HG03571 (cell line): ENCODE measurements at regions not wholly inside any gene's neighbourhood (a gene's known extent, or its start where the extent isn't known, plus 50 kb on each side); places are given as distances from the start of the nearest gene placed in this dataset.
"Not testable (repeated sequence)": the region's sequence is repeated elsewhere in the genome, so short reads cannot be mapped to it uniquely, and the experiment has no call there.

Experiments
- ATAC-seq: cut with Tn5 transposase; IDR thresholded peaks from one replicate; pipeline ENCODE4 v1.9.1; 2021; ENCODE audit not compliant: unreplicated experiment

DNA sequence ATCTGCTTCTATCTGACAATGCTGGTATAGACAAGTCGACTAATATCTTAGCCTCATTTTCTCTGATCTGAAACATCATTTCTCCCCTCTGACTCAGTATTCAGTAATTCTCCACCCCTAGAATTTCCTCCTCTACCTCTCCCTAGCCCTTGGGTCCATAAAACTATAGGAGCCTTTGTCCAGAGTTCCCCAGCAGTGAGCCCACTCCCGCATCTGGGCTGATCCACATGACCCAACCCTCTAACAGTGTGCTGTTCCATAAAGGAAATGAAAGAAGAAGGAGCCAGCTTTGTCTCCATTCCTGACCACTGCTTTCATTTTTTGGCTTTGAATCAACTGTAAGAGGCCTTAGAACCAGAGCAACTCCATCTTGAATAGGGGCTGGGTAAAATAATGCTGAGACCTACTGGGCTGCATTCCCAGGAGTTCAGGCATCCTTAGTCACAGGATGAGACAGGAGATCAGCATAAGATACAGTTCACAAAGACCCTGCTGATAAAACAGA, 222.7 kb upstream of the CDH8 start:
- not testable (repeated sequence) for ATAC-seq

DNA sequence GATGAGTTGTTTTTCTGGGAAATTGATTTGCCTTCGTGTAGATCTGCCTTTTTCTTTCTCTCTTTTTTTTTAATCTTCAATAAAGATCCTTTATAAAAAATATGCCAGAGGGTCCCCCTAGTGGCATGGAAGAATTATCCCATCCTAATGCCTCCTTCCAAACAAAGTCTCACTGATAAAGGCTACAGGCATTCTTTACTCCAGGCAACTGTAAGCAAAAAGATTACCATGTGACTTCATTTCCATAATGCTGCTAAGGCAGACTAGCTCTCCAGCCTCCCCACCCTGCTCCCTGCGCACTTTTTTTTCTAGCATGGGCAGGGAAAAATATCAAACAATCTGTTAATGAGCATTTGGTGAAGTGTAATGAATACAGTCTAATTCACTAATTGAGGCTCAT, 220.2 kb upstream of the CDH8 start:
- ATAC-seq, result no peak

DNA sequence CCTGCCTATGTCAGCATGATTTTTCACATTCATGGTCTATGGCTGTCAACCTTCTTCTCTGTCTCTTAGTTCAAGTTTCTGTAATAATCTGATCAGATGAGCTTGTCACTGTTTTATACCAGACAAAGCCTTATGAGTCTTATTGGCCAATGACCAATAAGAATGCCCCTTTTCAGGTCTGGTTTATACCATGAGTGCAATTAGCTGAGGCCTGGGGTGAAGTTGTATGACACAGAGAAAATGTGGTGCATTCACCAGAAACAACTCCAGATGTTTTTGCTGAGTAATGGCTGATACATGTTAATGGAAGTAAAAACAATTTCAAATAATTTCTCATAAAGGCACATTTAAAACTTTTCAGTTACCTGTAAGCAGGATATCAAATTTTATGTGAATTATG, 218.6 kb upstream of the CDH8 start:
- ATAC-seq, result no peak

DNA sequence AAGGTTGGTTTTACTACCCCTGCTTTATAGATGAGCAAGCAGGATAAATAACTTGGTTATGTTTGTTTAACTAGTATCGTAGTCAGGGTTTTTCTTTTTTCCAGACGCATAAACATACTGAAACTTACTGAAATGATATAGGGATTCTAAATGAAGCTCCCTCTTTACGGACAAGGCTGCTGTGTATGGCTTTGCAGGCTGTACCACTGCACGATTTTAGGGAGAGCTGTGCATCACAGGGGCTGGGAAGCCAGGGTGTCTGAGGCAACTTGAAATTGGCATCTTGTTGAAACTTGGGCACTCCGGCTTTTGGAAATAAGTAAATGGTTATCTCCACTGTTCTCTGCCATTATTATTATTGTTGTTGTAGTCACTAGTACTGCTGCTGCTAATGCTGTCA, 218.1 kb upstream of the CDH8 start:
- ATAC-seq, result no peak

DNA sequence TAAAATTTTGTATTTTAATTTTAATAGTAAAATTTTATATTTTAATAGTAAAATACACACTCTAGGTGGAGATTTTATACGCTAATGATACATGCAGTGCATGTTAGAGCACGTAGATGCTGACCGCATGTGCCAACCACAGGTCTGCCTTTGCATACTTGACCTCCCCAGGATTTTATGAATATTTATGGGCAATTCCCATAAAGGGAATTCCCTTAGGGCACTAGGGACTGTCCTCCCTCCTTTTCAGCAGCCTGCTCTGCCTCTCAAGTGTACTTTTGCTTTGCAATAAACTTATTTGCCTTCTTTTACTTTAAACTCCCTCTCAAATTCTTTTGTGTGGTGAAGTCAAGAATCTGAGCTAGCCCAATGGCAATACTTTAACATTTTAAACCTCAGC, 217.7 kb upstream of the CDH8 start:
- ATAC-seq, result no peak

DNA sequence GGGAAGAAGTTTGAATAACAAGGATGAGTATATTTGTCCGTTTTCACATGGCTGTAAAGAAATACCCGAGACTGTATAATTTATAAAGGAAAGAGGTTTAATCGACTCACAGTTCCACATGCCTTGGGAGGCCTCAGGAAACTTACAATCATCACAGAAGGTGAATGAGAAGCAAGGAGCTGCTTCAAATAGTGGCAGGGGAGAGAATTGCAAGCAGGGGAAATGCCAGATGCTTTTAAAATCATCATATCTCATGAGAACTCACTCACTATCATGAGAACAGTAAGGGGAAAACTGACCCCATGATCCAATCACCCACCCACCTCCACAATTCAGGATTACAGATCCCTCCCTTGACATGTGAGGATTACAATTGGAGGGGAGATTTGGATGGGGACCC, 212.8 kb upstream of the CDH8 start:
- ATAC-seq, result no peak

DNA sequence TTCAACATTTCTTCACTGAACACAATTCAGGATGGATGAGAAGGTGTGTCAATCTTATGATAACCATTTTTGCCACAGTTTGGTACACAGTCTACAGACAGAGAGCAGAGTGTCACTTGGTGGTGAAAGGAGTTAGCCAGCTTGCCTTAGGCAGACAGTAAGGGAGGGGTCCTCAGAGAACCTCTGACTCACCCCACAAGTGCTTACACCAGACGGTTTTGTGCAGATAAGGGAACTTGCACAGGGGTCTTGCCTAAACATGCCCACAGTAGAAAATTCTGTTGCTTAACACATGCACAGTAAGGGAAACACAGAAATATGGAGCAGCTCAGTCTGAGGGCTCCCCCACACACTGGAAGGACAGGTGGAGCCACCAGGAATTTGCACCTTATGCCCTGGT, 204.5 kb upstream of the CDH8 start:
- ATAC-seq, result no peak

DNA sequence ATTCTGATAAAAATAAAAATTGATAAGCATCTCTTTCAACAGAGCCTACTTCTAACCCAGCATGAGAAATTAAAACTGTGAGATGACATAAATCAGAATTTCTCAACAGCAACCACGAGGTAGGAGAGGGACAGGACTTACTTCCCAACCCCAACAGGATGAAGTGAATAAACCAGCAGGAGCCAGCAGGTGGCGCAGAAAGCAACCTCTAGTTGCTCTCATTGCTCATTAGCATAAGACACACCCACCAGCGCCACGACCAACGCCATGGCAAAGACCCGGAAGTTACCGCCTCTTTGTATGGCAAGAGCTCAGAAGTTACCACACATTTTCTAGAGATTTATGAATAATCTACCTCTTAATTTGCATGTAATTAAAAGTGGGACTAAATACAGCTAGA, 189.4 kb upstream of the CDH8 start:
- ATAC-seq, result peak; percentile 57

DNA sequence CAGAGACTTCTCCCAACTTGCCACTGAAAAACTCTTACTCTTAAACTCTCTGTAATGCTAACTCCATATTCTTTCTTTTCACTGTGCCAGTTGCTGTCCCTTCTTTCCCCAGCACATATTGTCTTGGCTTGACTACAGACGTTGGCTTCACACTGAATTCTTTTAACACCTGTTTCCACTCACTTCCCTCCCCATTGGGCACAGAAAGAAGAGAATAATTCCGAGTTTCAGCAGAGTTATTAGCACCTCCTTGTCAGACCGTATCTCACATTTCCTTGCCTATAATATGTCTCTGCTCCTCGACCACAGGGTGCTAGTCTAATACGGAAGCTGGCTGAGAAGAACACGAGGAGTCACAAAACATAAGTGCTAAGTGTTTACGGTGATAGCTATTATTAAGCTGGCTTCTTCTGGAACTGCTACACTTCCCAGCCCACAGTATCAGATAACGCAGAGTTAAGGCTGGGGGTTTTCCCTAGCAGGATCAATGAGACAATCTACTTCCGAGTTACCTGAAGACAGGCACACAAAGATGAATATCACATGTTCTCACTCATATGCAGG, 188.5 kb upstream of the CDH8 start:
- no peak for ATAC-seq

DNA sequence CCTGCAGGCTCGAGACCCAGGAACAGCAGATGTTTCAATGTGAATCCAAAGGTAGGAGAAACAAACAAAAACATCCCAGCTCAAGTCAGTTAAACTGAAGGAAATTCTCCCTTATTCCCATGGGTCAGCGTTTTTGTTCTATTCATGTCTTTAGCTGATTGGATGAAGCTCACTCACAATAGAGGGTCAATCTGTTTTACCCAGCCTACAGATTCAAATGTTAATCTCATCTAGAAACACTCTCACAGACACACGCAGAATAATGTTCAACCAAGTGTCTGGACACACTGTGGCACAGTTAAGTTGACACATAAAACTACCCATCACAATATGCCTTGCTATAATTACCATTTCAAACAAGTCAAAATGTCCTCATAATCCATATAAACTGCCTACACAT, 180.6 kb upstream of the CDH8 start:
- ATAC-seq, result no peak

DNA sequence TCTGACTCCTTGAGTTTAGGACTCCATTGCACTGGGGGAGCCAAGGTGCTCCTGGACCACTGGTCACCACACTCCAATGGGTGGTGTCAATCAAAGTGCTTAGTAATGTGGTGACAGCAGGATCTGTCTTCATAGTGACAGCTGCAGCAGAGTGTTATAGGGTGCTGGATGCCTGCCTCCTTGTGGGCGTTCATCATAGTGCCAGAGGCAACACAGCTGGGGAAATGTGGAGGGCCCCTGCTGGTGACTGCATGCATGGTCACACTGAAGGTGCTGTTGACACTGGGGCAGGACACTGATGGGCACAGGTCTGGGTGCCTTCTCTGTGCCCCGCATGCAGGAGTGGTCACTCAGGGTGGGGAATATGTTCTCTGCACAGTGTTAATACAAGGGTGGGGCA, 177.5 kb upstream of the CDH8 start:
- ATAC-seq, result no peak

DNA sequence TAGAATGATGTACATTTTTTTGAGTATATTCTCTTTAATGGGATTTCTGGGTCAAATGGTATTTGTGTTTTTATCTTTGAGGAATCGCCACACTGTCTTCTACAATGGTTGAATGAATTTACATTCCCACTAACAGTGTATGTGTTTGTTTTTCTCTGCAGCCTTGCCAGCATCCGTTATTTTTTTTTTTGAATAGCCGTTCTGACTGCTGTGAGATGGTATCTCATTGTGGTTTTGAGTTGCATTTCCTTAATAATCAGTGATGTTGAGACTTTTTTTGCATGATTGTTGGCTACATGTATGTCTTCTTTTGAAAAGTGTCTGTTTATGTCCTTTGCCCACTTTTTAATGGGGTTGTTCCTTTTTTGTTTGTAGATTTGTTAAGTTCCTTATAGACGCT, 172.7 kb upstream of the CDH8 start:
- no peak for ATAC-seq

DNA sequence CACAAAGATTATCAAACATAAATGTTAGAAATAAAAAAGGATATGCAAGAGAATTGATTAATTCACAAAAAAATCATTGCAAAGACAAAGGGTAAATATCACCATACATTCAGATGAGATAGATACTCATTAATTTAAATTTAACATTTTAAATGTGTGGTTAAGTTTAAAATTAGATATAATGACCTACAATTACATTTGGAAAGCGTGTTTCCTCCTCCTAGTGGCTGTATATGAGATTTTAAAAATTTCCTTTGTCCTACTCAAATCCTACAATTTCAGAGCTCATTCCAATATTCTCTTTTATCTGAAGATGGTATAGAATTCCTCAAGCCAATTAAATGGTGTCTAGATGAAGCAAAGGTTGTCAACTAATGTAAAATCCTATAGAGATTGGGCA, 169.2 kb upstream of the CDH8 start:
- no peak for ATAC-seq

DNA sequence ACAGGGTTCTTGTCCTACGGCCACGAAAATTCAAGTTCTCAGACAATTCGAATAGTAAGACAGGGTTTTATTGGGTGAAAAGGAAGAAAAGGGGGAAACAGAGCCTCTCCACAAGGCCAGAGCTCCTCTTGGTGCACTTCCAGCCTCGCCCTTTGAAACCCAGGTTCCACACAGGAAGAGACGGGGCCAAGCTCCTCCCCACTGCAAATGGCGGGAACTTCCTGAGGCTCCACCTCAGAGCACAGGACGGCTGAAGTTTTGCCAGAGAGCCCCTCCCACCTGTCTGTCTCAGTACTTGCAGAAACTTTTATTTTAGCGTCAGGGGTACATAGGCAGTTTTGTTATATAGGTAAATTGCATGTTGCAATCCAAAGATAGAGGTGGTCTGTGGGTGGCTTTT, 165.7 kb upstream of the CDH8 start:
- ATAC-seq, result no peak

DNA sequence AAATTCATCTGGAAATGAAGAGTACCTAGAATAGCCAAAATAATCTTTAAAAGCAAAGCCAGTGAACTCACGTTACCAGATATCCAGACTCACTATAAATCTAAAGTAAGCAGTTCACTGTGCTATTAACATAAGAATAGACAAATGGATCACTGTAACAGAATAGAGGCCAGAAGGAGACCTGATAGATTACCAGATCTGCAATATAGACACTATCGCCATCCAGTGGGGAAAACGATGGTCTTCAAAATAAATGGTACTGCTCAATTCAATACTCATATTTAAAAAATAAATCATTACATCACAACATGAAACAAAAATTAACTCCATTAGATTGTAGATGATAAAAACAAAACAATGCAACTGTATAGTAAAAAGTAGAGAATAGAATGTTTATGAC, 158.6 kb upstream of the CDH8 start:
- no peak for ATAC-seq

DNA sequence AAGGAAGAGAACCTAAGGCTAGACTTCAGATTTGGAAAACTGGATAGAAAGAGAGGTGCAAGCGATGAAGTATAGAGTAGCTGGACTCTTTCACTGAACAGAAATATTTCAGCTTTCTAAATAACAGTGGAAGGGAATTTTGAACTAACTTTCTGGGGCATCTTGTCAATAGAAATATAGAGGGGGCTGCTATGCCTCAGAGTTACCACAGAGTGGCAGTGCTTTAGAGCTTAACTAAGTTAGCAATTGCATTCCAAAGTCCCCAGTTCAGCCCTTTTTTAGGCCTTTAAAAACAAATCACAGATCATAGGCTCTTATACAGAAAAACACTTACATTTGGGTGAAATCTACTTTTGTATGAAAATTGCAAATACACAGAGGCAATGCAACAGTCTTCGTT, 154.2 kb upstream of the CDH8 start:
- ATAC-seq, result no peak

DNA sequence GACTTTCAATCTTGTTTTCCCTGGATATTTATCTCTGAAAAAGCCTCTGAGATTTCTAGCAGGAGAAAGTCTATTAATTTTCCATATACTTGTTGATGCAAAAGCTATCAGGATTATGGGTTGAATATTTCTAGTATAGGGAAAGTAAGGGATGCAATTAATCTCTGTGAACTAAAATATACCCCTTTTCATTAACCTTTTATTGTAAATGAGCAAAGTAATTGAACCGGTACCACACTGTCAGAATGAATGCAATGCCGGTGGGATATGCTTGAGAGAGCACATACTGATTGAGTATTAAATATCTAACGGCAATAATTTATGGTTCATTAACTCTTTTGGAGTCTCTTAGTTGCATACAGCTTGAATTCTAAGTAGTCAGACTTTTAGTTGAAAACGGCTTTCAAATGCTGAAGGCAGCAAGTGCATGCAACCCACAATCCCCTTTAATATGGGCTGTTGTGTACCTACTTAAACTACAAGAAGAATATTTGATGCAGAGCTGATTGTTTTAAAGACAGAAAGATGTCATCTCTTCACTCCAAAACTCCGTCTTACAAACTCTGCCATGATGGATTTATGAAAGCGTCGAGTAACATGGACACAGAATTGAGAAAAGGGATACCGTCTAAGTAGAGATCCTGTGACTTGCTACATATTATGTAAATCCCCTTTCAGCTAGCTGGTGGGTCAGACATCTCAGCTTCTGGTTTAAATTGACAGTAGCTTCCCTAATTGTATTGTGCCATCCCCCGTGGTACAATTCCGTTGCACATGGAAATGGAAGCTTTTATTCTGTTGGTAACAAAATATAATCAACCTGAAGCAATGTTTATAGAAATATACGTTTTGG, 141.3 kb upstream of the CDH8 start:
- no peak for ATAC-seq

DNA sequence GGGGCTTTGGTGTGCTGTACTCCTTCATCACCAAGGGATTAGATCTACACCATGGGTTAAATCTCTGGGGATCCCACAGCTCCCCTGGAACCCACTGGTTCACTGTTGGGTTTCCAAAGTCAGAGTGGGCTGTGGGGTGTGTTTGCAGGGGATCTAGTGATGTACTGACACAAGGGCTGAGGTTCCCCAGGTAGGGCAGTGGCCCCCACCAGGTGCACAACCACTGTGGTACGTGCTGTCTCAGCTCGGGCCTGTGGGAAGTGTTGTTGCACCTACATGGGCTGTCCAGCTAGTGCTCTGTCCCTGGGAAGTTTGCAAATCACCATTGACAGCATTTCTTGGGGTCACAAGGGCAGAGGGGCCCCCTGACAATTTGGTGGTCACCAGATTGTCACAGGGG, 134.4 kb upstream of the CDH8 start:
- no peak for ATAC-seq

DNA sequence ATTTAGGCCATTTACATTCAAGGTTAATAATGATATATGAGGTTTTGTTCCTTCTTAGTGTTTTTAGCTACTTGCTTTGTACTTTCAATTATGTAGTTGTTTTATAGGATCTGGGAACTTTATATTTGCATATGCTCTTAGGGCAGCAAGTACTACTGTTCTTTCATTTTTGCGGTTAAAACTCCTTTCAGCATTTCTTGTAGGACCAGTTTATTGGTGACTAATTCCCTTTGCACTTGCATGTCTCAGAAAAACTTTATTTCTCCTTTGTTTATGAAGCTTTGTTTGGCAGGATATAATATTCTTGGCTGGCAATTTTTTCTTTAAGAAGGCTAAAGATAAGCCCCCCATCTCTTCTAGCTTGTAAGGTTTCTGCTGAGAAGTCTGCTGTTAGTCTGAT, 131.3 kb upstream of the CDH8 start:
- ATAC-seq, result no peak

DNA sequence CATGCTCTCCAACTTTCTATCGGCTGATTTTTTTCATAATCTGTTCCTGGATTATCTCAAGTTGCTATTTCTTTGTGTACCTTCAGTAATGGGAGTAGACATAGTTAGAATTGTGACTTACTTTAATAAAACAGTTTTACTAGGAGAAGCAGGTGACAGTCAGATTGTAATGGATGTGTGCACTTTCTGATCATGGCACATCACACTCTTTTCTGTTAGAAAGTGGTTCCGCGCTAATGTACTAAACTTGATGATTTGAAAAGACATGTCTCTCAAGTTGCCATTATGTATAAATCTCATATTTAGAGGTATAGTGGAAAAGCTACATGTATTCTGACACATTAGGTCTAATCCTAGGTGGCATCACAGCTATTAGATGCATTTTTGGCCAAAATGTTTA, 121.3 kb upstream of the CDH8 start:
- ATAC-seq, result no peak

DNA sequence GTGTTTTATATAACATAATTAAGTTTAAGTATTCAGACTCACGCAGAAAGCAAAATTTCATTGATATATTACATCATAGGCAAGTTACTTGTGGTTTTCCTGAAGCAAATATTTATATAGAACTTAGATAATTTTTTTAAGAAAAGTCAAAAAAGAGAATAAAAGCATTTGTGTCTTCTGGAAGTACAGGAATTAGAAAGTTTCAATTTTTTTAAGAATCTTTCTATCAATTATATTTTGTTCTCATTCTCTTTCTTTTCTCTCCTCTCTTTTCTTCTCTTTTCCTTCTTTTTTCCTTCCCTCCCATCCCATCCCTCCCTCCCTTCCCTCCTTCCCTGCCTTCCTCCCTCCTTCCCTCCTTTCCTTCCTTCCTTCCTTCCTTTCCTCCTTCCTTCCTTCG, 120.7 kb upstream of the CDH8 start:
- ATAC-seq, result no peak

DNA sequence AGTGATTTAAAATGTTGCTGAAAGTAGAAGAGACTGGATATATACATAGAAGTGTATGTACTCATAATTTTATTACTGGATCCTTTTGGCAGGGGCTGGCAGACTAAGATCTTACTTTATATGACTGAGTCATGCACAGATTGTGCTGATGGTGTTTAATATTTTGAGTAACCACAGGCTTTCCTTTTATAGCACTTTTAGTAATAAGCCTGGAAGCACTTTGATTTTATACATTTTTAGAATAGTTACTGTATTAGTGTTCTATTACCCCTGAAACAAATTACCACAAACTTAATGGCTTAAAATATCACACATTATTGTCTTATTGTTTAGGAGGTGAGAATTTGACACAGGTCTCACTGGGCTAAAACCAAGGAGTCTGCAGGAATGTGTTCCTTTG, 113.4 kb upstream of the CDH8 start:
- no peak for ATAC-seq

DNA sequence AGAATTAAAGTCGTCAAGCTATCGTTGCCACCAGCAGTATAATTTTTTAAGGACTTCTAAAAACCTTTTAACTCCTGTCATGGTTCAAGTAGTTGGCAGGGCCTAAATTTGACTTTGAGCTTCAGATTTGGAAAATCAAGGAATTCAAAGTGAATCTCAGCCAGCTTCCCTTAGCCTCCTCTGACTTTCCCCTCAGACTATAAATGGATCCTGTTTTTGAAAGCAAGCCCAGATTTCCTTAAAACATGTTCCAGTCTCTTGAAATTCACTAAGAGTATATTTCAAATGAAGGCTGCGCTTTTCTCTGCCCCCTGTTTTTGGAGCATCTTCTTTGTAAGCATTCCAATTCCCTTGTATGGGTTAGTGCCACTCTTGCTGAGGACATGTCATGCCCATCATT, 101.8 kb upstream of the CDH8 start:
- ATAC-seq, result no peak
